Duodenal mucosa (tissue), 2 donors: ENCODE measurements at regions not wholly inside any gene's neighbourhood (a gene's known extent, or its start where the extent isn't known, plus 50 kb on each side); places are given as distances from the start of the nearest gene placed in this dataset.

ENCODE experiments used
- H3K27ac ChIP-seq: one replicate; pipeline ENCODE4 v1.7.0; 2013; ENCODE audit warnings: low read depth, low read length
- H3K27me3 ChIP-seq, 2 donors: one replicate each; pipeline ENCODE4 v1.7.0; 2013; ENCODE audit warnings: low read length in 2 of 2, control low read depth in 1 of 2; ENCODE audit not compliant: insufficient read depth in 2 of 2, control insufficient read depth in 1 of 2
- H3K36me3 ChIP-seq, 2 donors: one replicate each; pipeline ENCODE4 v1.7.0; 2013; ENCODE audit warnings: low read length in 2 of 2, control low read depth in 1 of 2; ENCODE audit not compliant: insufficient read depth in 2 of 2, control insufficient read depth in 1 of 2
- H3K4me1 ChIP-seq, 2 donors: one replicate each; pipeline ENCODE4 v1.7.0; 2013; ENCODE audit warnings: low read length in 2 of 2, control low read depth in 1 of 2; ENCODE audit not compliant: insufficient read depth in 2 of 2, control insufficient read depth in 1 of 2
- H3K4me3 ChIP-seq, 2 donors: one replicate each; pipeline ENCODE4 v1.7.0; 2013; ENCODE audit warnings: low read length in 2 of 2, low read depth in 1 of 2
- H3K9ac ChIP-seq, 2 donors: one replicate each; pipeline ENCODE4 v1.7.0; 2013; ENCODE audit warnings: low read length in 2 of 2, low read depth in 1 of 2
- H3K9me3 ChIP-seq, 2 donors: one replicate each; pipeline ENCODE4 v1.7.0; 2013; ENCODE audit warnings: low read length in 2 of 2, control low read depth in 1 of 2; ENCODE audit not compliant: control insufficient read depth in 1 of 2

GRCh38 chr2:65877331-65878010, 445.1 kb upstream of the SPRED2 start:
- no peaks in the 10 kb centered on the region for H3K9me3 ChIP-seq
- no peaks in the 10 kb centered on the region for H3K36me3 ChIP-seq
- no peak overlapping the region for H3K4me3 ChIP-seq
- H3K4me1 ChIP-seq = no peaks in the 10 kb centered on the region
- no peaks in the 10 kb centered on the region for H3K27me3 ChIP-seq
- H3K27ac ChIP-seq = no peak overlapping the region
- H3K9ac ChIP-seq = no peak overlapping the region

GRCh38 chr2:65876114-65876513, 443.7 kb upstream of the SPRED2 start:
- Histone ChIP-seq H3K27me3 (no peaks in the 10 kb centered on the region), H3K4me1 (no peaks in the 10 kb centered on the region), H3K27ac (no peak overlapping the region), H3K9me3 (no peaks in the 10 kb centered on the region), H3K36me3 (no peaks in the 10 kb centered on the region), H3K4me3 (no peak overlapping the region), H3K9ac (no peak overlapping the region)

- no peak overlapping the region for H3K27ac ChIP-seq
- no peaks in the 10 kb centered on the region for H3K9me3 ChIP-seq
Measured at GRCh38 chr2:65870826-65871225, 438.4 kb upstream of the SPRED2 start.

GRCh38 chr2:65869296-65869695, 436.9 kb upstream of the SPRED2 start:
- Histone ChIP-seq H3K9ac (no peak overlapping the region), H3K27me3 (no peaks in the 10 kb centered on the region), H3K27ac (no peak overlapping the region), H3K36me3 (no peaks in the 10 kb centered on the region), H3K4me1 (no peaks in the 10 kb centered on the region), H3K4me3 (no peak overlapping the region), H3K9me3 (no peaks in the 10 kb centered on the region)

More at GRCh38 chr2:65870826-65871225, 438.4 kb upstream of the SPRED2 start:
- no peak overlapping the region for H3K4me3 ChIP-seq
- H3K36me3 ChIP-seq = no peaks in the 10 kb centered on the region
- no peaks in the 10 kb centered on the region for H3K4me1 ChIP-seq
- H3K27me3 ChIP-seq = no peaks in the 10 kb centered on the region
- H3K9ac ChIP-seq = no peak overlapping the region

- Histone ChIP-seq H3K9ac (no peak overlapping the region), H3K27ac (no peak overlapping the region), H3K9me3 (no peaks in the 10 kb centered on the region), H3K4me1 (no peaks in the 10 kb centered on the region), H3K4me3 (no peak overlapping the region), H3K27me3 (no peaks in the 10 kb centered on the region), H3K36me3 (no peaks in the 10 kb centered on the region)
Measured at GRCh38 chr2:65868177-65868576, 435.8 kb upstream of the SPRED2 start.

- H3K27ac ChIP-seq = no peak overlapping the region
- no peaks in the 10 kb centered on the region for H3K9me3 ChIP-seq
- no peak overlapping the region for H3K4me3 ChIP-seq
- H3K27me3 ChIP-seq = no peaks in the 10 kb centered on the region
- H3K9ac ChIP-seq = no peak overlapping the region
- no peaks in the 10 kb centered on the region for H3K36me3 ChIP-seq
- H3K4me1 ChIP-seq = no peaks in the 10 kb centered on the region
Measured at GRCh38 chr2:65867446-65867845, 435.0 kb upstream of the SPRED2 start.

- Histone ChIP-seq H3K4me1 (no peaks in the 10 kb centered on the region), H3K36me3 (no peaks in the 10 kb centered on the region), H3K27ac (no peak overlapping the region), H3K9ac (no peak overlapping the region), H3K4me3 (no peak overlapping the region), H3K9me3 (no peaks in the 10 kb centered on the region), H3K27me3 (no peaks in the 10 kb centered on the region)
Measured at GRCh38 chr2:65866148-65866547, 433.7 kb upstream of the SPRED2 start.

GRCh38 chr2:65864619-65865018, 432.2 kb upstream of the SPRED2 start:
- Histone ChIP-seq H3K4me3 (no peak overlapping the region), H3K4me1 (no peaks in the 10 kb centered on the region), H3K9ac (no peak overlapping the region), H3K9me3 (no peaks in the 10 kb centered on the region), H3K27me3 (no peaks in the 10 kb centered on the region), H3K36me3 (no peaks in the 10 kb centered on the region), H3K27ac (no peak overlapping the region)

GRCh38 chr2:65863713-65864112, 431.3 kb upstream of the SPRED2 start:
- Histone ChIP-seq H3K4me1 (no peaks in the 10 kb centered on the region), H3K27me3 (no peaks in the 10 kb centered on the region), H3K27ac (no peak overlapping the region), H3K36me3 (no peaks in the 10 kb centered on the region), H3K9ac (no peak overlapping the region), H3K9me3 (no peaks in the 10 kb centered on the region), H3K4me3 (no peak overlapping the region)

GRCh38 chr2:65856928-65857327, 424.5 kb upstream of the SPRED2 start:
- Histone ChIP-seq H3K36me3 (no peaks in the 10 kb centered on the region), H3K9ac (no peak overlapping the region), H3K27ac (no peak overlapping the region), H3K27me3 (no peaks in the 10 kb centered on the region), H3K4me1 (no peaks in the 10 kb centered on the region), H3K4me3 (no peak overlapping the region), H3K9me3 (no peaks in the 10 kb centered on the region)

- Histone ChIP-seq H3K4me1 (no peaks in the 10 kb centered on the region), H3K9me3 (no peaks in the 10 kb centered on the region), H3K9ac (no peak overlapping the region), H3K36me3 (no peaks in the 10 kb centered on the region), H3K4me3 (no peak overlapping the region), H3K27me3 (no peaks in the 10 kb centered on the region), H3K27ac (no peak overlapping the region)
Measured at GRCh38 chr2:65856423-65856822, 424.0 kb upstream of the SPRED2 start.
